GM12878 (cell line): ENCODE measurements at regions not wholly inside any gene's neighbourhood (a gene's known extent, or its start where the extent isn't known, plus 50 kb on each side); places are given as distances from the start of the nearest gene placed in this dataset.

Source experiments
- ATAC-seq: fragments of 200-7000 bp; cut with Tn5 transposase; 3 replicates; pipeline ENCODE4 v1.9.1; 2020; ENCODE audit warnings: mild to moderate bottlenecking, moderate library complexity
- BruUV-seq: library from RNA; stranded (reverse); fragments of 400-500 nt; replicated peaks from 2 replicates; lab custom pipeline; 2021; lab: Mats Ljungman, UMichigan
- CTCF ChIA-PET: fragments of 300-600 bp; sonication (Branson Sonifier 250); formaldehyde crosslinking; extraction: SDS; loops from one replicate; lab custom pipeline; 2021; ENCODE audit warnings: inconsistent platforms; lab: Yijun Ruan, JAX
- POLR2A ChIA-PET: fragments of 350-600 bp; formaldehyde crosslinking; extraction: SDS; loops from one replicate; lab custom pipeline; 2021; ENCODE audit warnings: inconsistent platforms; lab: Charles Lee
- RAD21 ChIA-PET: fragments of 300-600 bp; sonication (Branson Sonifier 250); formaldehyde crosslinking; loops from one replicate; lab custom pipeline; 2023; ENCODE audit warnings: antibody characterized with exemption; ENCODE audit not compliant: unreplicated experiment; lab: Charles Lee
- SMC1A ChIA-PET: fragments of 300-600 bp; sonication (Branson Sonifier 250); formaldehyde crosslinking; loops from one replicate; lab custom pipeline; 2023; ENCODE audit not compliant: unreplicated experiment, uncharacterized antibody; lab: Charles Lee
- DNase-seq: peaks from one replicate; pipeline ENCODE4 v3.0.0-alpha.2; 2011; ENCODE audit warnings: low read depth, low spot score
- FAIRE-seq: peaks from 3 replicates; lab custom pipeline; 2011; peaks lifted over from hg19 to GRCh38; lab: Jason Lieb, UNC
- H2AFZ ChIP-seq: 2 replicates; pipeline ENCODE4 v1.6.0; 2011; ENCODE audit warnings: low read depth, low read length, control low read depth; ENCODE audit not compliant: control insufficient read depth
- H3K27ac ChIP-seq: 2 replicates; pipeline ENCODE4 v1.5.1; 2011; ENCODE audit warnings: control low read depth; ENCODE audit not compliant: control insufficient read depth, insufficient read depth
- H3K27me3 ChIP-seq, 2 experiments: replicated peaks in 1 of 2; 2 replicates each; pipeline versions ENCODE4 v1.6.0 to v1.6.1; 2011; ENCODE audit warnings: low read length in 1 of 2; ENCODE audit not compliant: control insufficient read depth in 2 of 2, insufficient read depth in 2 of 2
- H3K36me3 ChIP-seq, 2 experiments: 2 replicates each; pipeline ENCODE4 v1.5.1; 2011; ENCODE audit warnings: low read length in 1 of 2; ENCODE audit not compliant: control insufficient read depth in 2 of 2, insufficient read depth in 2 of 2
- H3K4me1 ChIP-seq: 2 replicates; pipeline ENCODE4 v1.6.1; 2011; ENCODE audit warnings: mild to moderate bottlenecking, low read length, moderate library complexity, mixed read lengths; ENCODE audit not compliant: control insufficient read depth, insufficient read depth
- H3K4me2 ChIP-seq: 2 replicates; pipeline ENCODE4 v1.6.0; 2011; ENCODE audit warnings: control low read depth; ENCODE audit not compliant: control insufficient read depth, insufficient read depth
- H3K4me3 ChIP-seq: fragments of 200-600 bp; sonication (generic); 2 replicates; pipeline ENCODE4 v1.5.1; 2016
- H3K79me2 ChIP-seq: 2 replicates; pipeline ENCODE4 v1.6.0; 2011; ENCODE audit warnings: low read length; ENCODE audit not compliant: control insufficient read depth, insufficient read depth
- H3K9ac ChIP-seq: 2 replicates; pipeline ENCODE4 v1.8.0; 2011; ENCODE audit warnings: low read length, control low read depth, mixed read lengths; ENCODE audit not compliant: control insufficient read depth, insufficient read depth
- H3K9me3 ChIP-seq: replicated peaks from 3 replicates; pipeline ENCODE4 v1.5.1; 2011; ENCODE audit warnings: mild to moderate bottlenecking, low read length; ENCODE audit not compliant: control insufficient read depth, insufficient read depth
- H4K20me1 ChIP-seq: 2 replicates; pipeline ENCODE4 v1.6.0; 2011; ENCODE audit not compliant: control insufficient read depth, insufficient read depth
- E2F8 ChIP-seq: fragments of 450-650 bp; IDR thresholded peaks from 2 replicates; pipeline ENCODE4 v1.6.1; 2018; ENCODE audit warnings: mild to moderate bottlenecking, low read depth, moderate library complexity; ENCODE audit not compliant: partially characterized antibody
- E4F1 ChIP-seq: fragments of 450-650 bp; IDR thresholded peaks from 2 replicates; pipeline ENCODE4 v1.6.1; 2018; ENCODE audit warnings: borderline replicate concordance, mild to moderate bottlenecking; ENCODE audit not compliant: partially characterized antibody
- EGR1 ChIP-seq, 2 experiments: IDR thresholded peaks; 1 replicate in 1 of 2; 2 replicates in 1 of 2; pipeline ENCODE4 v1.6.1; 2011 to 2012; ENCODE audit warnings: low read depth in 2 of 2, low read length in 2 of 2, borderline replicate concordance in 1 of 2, mild to moderate bottlenecking in 1 of 2, moderate library complexity in 1 of 2
- IRF3 ChIP-seq: fragments of 450-650 bp; IDR thresholded peaks from 2 replicates; pipeline ENCODE4 v1.6.1; 2014; ENCODE audit warnings: mild to moderate bottlenecking
- NR2C2 ChIP-seq: IDR thresholded peaks from 2 replicates; pipeline ENCODE4 v1.6.1; 2011; ENCODE audit warnings: borderline replicate concordance, low read depth; ENCODE audit not compliant: control insufficient read depth, insufficient read length
- RFX5 ChIP-seq: IDR thresholded peaks from 2 replicates; pipeline ENCODE4 v1.6.1; 2011; ENCODE audit warnings: low read depth, low read length, improper control_type of control experiment
- SPI1 ChIP-seq: IDR thresholded peaks from 2 replicates; pipeline ENCODE4 v1.6.1; 2011; ENCODE audit warnings: low read depth, mild to moderate bottlenecking, low read length, moderate library complexity, borderline replicate concordance; ENCODE audit not compliant: insufficient read depth
- TBL1XR1 ChIP-seq: IDR thresholded peaks from 2 replicates; pipeline ENCODE4 v1.6.1; 2012; ENCODE audit warnings: low read depth, low read length, improper control_type of control experiment
- YBX1 ChIP-seq: fragments of 450-650 bp; IDR thresholded peaks from 2 replicates; pipeline ENCODE4 v1.6.1; 2016; ENCODE audit warnings: antibody characterized with exemption
- WGBS: methylation state at CpG from one replicate; pipeline ENCODE4 v1.1.6; 2016; ENCODE audit warnings: low lambda C conversion rate; ENCODE audit not compliant: insufficient replicate concordance, insufficient coverage; ENCODE audit errors: missing lambda C conversion rate; 5-methylcytosine and 5-hydroxymethylcytosine counted together
- in situ Hi-C: fragments of 300-500 bp; cut with MboI; formaldehyde crosslinking; loops from 9 replicates; pipeline ENCODE4 v1.14.3; 2018; ENCODE audit warnings: mixed read lengths
- intact Hi-C: fragments of 100-400 bp; cut with micrococcal nuclease; formaldehyde crosslinking; loops from one replicate; pipeline ENCODE4 v1.14.2; 2022; ENCODE audit not compliant: unreplicated experiment
- TF ChIP-seq, protein P1 (sequence below): fragments of 450-650 bp; IDR thresholded peaks from 2 replicates; pipeline ENCODE4 v1.6.1; 2017; ENCODE audit warnings: low read depth, mild to moderate bottlenecking, moderate library complexity
- TF ChIP-seq, protein P2 (sequence below): fragments of 450-650 bp; formaldehyde crosslinking; IDR thresholded peaks from 2 replicates; pipeline ENCODE4 v1.5.0; 2022; ENCODE audit warnings: mild to moderate bottlenecking, missing genetic modification characterization

DNA sequence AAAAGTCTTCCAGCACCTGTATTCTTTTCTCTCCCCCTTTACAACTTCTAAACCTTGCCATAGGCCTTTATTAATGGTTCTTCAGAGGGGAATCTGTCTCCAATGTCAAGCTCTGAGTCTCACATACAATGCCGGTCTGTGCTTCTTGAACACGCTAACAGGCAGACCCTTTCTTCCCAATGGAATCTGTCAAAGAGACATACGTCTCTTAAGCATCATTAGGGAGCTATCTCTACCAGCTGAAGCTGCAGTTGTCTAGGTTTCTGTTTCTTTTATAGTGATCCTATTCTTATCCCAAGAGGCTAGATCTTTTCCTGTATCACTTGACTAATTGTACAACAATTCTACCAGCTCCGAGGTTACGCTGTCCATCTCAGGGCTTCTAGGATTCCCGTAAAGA lies 560.8 kb upstream of the NBEA start:
- ChIA-PET POLR2A (no interaction called here), CTCF (no interaction called here), SMC1A (no interaction called here), RAD21 (no interaction called here)
- H4K20me1 ChIP-seq: no peaks in the 10 kb centered on the region
- no TSS peak for BruUV-seq
- H3K9ac ChIP-seq: no peak overlapping the region
- no peak overlapping the region for H3K4me2 ChIP-seq
- in situ Hi-C loops: no loop called here
- no peaks in the 10 kb centered on the region for H3K9me3 ChIP-seq
- no peak overlapping the region for H3K4me3 ChIP-seq
- FAIRE-seq (no peak), DNase-seq (no peak), ATAC-seq (no peak)
- no peak overlapping the region for H3K27ac ChIP-seq
- H3K27me3 ChIP-seq: no peaks in the 10 kb centered on the region
- 63% methylated on average over 6 of the region's 6 CpGs for WGBS
- no peaks in the 10 kb centered on the region for H3K36me3 ChIP-seq
- H3K79me2 ChIP-seq: no peaks in the 10 kb centered on the region
- intact Hi-C loops: no loop called here
- no peaks in the 10 kb centered on the region for H3K4me1 ChIP-seq
- no peak overlapping the region for H2AFZ ChIP-seq
- TF ChIP-seq EGR1 (IDR thresholded peaks at IDR 0.05; ENCODE audit: borderline replicate concordance in 1 of 2, low read depth in 2 of 2, low read length in 2 of 2) (no peak), IRF3 (no peak), E4F1 (no peak), TBL1XR1 (no peak), YBX1 (no peak), NR2C2 (no peak), E2F8 (no peak), RFX5 (no peak), SPI1 (no peak)
- TF ChIP-seq, protein P1, sequence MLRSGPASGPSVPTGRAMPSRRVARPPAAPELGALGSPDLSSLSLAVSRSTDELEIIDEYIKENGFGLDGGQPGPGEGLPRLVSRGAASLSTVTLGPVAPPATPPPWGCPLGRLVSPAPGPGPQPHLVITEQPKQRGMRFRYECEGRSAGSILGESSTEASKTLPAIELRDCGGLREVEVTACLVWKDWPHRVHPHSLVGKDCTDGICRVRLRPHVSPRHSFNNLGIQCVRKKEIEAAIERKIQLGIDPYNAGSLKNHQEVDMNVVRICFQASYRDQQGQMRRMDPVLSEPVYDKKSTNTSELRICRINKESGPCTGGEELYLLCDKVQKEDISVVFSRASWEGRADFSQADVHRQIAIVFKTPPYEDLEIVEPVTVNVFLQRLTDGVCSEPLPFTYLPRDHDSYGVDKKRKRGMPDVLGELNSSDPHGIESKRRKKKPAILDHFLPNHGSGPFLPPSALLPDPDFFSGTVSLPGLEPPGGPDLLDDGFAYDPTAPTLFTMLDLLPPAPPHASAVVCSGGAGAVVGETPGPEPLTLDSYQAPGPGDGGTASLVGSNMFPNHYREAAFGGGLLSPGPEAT: no peak
- TF ChIP-seq, protein P2, sequence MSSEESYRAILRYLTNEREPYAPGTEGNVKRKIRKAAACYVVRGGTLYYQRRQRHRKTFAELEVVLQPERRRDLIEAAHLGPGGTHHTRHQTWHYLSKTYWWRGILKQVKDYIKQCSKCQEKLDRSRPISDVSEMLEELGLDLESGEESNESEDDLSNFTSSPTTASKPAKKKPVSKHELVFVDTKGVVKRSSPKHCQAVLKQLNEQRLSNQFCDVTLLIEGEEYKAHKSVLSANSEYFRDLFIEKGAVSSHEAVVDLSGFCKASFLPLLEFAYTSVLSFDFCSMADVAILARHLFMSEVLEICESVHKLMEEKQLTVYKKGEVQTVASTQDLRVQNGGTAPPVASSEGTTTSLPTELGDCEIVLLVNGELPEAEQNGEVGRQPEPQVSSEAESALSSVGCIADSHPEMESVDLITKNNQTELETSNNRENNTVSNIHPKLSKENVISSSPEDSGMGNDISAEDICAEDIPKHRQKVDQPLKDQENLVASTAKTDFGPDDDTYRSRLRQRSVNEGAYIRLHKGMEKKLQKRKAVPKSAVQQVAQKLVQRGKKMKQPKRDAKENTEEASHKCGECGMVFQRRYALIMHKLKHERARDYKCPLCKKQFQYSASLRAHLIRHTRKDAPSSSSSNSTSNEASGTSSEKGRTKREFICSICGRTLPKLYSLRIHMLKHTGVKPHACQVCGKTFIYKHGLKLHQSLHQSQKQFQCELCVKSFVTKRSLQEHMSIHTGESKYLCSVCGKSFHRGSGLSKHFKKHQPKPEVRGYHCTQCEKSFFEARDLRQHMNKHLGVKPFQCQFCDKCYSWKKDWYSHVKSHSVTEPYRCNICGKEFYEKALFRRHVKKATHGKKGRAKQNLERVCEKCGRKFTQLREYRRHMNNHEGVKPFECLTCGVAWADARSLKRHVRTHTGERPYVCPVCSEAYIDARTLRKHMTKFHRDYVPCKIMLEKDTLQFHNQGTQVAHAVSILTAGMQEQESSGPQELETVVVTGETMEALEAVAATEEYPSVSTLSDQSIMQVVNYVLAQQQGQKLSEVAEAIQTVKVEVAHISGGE (CRISPR knock-in tag): no peak
